GM19463 (cell line): ENCODE measurements at regions not wholly inside any gene's neighbourhood (a gene's known extent, or its start where the extent isn't known, plus 50 kb on each side); places are given as distances from the start of the nearest gene placed in this dataset.

Experiments used
- ATAC-seq: cut with Tn5 transposase; IDR thresholded peaks from one replicate; pipeline ENCODE4 v1.9.1; 2021; ENCODE audit warnings: mild to moderate bottlenecking, moderate library complexity; ENCODE audit not compliant: unreplicated experiment

DNA sequence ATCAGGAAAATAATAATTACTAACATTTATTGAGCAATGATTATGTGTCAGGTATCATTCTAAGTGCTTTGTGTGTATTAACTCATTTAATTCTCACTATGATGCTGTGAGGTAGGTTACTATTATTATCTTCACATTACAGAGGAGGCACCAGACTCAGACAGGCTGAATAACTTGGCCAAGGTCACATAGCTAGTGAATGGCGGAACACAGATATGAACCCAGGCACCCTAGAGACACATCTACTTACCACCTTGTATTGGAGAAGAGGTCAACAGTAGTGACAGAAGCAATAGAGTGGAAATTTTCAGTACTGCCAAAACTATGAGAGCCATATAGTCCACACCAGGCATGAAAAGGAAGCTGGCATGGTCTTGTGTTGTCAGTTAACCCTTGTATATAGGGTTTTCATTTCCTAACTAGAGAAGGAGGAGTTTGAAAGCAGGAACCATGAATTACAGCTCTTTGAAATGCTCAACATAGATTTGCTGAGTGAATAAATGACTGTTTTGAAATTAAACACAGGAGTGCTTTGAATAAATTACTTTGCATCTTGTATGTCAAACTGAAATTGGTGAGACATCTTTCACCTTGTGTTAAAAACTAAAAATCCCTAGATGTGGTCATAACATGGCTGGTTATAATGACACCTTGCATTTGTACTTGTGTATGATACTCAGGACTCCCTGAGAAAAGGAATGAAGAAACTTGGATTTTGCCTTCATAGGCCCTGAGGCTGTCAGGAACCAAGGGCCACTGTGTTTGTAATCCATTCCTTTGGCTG lies 71.8 kb downstream of the RTL9 start:
- no peak for ATAC-seq

DNA sequence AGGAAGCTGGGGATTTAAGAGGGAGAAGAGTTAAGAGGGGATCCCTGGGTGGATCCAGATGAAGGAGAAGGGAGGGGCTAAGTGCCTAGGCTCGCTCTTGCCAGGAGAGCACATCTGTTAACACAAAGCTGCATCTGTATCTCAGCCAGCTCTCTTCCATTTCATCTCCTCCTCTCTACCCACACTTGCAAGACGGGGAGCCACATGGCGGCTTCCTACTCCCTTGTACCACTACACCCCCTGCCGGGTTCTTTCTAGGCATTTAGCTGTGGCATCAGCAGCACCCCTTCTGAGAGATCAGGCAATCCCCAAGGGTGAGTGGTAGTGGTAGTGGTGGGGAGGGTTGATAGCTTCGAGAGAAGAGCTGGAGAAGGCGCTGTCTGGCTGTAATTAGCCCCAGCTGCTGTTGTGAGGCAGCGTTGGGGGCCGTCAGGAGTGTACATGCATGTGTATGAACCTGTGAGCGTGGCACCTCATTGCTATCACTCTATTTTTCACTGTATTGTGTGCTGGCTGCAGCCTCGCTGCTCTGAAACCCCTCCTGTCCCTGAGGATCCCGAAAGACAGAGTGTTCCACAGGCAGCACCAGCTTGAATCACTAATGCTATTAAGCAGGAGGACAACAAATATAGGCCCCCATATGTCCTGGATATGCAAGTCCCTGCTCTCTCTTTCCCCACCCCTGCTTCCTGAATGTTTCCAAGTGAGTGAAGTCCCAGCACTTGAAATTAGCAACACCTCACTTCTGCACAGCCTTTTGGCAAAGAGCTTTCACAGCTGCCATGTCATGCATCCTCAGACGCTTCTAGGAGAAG lies 73.7 kb downstream of the RTL9 start:
- ATAC-seq, result no peak

DNA sequence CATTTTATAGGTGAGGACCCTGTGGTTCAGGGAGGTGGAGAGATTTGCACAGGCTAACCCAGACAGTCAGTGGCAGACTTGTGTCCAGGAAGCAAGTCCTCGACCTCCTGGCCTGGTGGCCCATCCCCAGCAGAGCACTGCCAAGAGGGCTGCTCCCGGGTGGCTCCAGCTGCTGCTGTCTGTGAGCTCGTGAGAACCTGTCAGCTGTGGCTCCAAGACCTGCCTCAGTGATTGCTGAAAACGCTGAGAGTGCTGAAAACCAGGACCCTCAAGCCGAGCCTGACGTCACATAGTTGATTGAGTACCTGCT lies 74.2 kb downstream of the RTL9 start:
- no peak for ATAC-seq

DNA sequence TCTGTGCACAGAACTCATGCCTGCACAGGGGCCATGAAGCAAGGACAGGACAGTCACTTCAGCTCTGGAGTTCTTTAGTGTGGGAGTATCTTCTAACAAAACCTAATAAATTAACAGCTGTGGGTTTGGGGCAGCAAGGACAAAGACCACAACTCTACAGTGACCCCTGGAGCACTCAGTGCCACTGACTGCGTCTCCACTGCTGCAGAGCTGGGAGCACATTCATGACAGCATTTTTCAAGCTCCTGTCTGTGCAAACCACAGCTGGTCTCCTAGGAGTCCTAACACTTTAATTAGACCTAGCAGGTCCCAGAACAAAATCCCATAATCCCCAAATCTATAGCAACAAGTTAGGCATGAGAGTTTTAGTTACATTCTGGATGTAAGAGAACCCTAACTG lies 76.5 kb downstream of the RTL9 start:
- no peak for ATAC-seq

DNA sequence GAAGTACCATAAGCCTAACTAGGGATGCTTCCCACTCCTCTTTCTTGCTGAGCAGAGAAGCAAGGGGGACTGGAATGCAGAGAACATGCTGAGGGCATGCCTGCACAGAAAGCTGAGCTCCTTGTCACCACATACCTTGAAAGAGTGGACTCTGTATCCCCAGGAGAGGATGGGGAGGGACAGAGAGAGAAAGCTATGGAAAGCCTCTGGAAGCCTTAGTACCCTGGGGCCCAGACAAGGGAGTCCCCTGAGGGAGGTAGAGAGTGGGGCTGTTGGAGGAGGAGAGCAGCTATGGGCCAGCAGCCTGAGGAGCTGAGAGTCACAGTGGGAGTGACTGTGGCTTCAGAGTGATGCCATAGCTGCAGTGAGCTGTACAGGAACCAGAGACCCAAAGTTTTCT lies 77.9 kb downstream of the RTL9 start:
- no peak for ATAC-seq

DNA sequence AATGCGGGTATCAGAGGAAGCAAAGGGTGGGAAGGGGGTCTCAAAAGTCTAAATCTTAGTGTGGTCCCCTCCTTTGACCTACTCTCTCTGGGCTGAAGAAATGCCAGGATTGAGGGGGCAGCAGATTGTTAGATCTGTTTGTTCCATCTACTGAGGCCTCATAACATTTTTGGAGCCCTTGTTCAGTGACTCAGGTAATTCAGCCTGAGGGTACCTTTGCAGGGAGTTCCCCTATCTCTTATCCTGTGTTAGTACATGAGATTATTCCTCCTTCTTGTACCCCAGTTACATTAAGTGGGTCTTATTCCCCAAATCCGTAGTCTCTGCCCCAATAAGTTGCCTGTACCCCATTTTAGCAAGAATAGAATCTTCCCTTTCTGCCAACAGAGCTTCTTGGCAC lies 79.0 kb downstream of the RTL9 start:
- ATAC-seq, result no peak

DNA sequence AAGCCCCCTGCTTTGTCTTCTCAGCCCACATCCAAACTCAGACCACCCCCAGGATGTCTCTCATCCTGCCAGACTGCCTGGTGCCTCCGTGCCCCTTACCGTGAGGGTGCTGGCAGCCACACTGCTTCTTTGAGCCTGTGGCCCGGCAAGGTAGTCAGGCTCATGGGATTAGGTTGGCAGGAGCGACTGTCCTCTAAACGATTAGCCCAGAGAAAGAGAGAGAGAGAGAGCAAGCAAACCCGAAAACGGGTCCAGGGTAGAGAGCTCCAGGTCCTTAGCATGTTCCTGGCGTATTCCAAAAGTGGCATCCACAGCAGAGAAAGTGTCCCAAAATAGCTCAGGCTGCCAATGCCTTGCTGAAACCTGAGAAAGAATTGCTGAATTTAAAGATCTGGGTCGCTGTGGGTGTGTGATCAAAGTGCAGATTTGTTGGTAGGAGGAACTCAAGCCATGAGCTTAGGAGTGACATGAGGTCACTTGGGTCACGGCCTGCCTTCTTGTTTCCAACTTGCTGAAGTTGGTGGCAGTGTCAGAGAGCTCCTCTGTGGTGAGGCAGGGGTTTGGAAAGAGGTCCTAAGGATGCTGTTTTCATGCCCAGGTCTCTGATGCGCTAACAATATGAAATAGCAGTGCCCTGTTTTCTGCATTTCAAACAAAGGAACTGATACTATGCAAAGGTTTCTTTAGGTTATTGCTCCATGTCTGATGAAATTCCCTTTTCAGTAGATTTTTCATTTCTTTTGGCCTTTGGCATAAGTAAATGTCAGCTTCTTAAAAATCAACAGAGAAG lies 81.6 kb downstream of the RTL9 start:
- ATAC-seq, result no peak

DNA sequence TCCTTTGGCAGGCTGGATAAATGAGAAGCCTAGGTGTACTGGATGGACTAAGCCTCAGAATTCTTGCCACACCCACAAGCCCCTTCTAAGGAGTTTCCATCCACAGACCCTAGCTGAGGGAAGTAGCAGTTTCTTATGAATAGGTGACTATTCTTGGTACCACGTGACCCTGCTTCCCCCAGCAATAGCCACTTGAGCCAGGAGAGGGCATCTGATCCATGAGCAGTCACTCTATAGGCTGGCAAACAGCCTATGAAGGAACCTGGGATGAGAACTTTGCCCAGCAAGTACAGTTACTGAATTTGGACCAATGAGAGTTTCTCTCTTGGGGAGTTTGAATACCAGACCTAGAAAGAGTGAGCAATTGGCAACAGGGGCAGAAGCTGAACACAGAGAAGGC lies 84.0 kb downstream of the RTL9 start:
- ATAC-seq, result peak; percentile 92

DNA sequence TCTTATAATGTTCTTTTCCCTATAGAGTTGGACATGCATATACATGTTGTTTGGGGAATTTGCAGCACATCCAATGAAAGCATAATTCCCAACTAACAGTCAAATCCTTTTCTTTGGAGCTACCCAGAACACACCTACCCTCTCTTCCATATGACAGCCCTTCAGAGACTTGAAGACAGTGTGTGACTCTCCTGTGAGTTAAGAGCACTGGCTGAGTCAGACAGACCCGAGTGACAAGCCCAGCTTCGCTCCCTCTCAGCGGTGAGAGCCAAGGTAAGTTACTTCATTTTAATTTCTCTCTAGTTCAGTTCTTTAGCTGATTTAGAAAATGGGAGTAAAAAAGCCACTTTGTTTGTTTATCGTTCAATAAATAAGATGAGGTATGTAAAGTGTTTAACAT lies 86.3 kb downstream of the RTL9 start:
- ATAC-seq, result no peak

DNA sequence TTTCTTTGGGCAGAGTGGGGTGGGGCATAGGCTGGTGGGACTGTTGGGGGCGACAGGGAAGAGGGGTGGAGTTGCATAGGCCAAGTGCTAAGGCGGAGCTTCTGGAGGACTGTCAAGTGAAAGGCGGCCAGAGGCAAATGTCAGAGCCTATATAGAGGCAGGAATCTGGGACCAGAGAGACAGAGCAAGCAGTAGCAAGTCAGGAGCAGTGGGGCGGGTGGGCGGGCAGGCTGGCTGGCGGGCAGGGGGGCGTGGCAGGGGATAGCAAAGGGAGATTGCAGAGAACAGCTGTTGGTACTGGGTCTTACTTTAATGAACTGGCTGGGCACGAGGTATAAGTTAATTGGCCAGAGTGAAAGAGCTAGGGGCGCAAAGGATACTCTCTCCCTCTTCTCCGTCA lies 89.8 kb downstream of the RTL9 start:
- no peak for ATAC-seq

DNA sequence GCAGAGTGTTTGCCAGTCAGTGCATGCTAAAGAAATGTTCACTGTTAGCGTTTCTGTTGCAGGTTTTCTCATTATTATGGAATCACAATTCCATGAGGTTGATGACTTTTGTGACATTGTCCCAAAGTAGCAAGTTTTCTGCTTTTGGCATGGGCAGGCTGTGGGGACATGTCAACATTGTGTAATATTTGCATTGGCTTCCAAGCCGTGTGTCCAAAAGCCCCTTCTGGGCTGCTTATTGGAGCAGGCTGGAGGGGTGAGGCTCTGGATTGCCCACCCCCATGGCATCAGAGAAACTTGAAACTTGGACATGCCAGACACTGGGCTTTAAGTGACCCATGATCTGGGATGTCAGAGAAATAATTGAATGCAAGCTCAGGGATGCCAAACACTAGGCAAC lies 90.7 kb downstream of the RTL9 start:
- no peak for ATAC-seq

DNA sequence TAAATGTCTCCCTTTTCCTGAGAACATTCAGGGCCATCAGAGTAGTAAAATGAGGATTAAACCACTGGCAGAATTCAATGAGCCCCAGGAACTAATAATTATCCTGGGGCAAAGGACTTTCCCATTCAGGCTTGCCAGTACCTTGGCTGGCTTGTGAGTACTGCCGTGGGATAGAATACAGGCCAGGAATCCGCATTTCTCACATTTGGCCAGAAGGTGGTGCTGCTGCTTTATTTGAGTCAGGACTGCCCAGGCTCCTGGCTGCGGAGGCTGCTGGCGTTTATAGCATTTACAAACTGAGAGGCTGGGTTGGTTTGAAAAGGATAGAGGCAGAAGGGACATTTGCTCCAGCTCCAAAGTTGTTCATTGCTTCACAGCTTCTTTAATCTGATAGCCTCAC lies 91.4 kb downstream of the RTL9 start:
- peak; percentile 92 for ATAC-seq

DNA sequence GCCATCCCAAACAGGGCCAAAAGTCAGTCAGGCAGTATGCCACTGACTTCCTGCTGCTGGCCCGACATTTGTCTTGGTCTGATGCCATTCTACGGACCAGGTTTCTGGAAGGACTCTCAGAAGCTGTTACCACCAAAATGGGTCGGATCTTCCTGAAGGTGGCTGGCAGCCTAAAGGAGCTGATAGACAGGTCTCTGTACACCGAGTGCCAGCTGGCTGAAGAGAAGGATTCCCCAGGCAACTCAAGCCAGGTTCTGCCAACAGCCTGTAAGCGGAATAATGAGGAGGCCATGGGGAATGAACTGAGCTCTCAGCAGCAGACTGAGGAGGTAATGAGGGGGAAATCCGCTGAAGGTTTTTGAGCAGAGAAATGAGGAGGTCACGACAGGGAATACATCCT lies 95.7 kb downstream of the RTL9 start:
- ATAC-seq, result no peak

DNA sequence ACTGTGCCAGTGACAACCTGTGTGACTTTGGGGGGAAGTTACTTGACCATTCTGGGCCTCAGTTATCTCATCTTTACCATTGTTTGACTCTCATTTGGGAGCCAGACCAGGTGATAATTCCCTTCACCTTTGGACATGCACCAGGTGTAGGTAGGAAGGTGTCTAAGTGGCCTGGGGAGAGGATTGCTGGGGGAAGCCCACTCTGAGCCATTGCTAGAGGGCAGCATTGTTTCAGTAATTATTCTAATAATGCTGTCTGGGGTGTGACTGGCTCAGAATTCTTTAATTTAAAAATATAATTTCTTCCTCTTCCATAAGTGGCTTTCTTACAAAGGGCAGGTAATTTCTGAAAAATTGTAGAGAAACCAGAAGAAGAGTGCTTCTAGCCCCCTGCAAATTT lies 104.3 kb downstream of the RTL9 start:
- no peak for ATAC-seq

DNA sequence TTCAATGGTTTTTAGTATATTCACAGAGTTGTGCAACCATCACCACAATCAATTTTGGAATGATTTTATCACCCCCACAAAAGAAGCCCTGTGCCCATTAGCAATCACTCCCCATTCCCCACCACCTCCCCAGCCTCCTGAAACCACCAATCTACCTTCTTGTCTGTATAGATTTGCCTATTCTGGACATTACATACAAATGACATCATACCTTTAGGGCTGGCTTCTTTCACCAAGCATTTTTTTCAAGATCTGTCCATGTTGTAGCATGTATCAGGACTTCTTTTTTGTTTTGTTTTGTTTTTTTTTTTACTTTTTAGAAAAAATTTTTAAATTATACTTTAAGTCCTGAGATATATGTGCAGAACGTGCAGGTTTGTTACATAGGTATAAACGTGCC lies 108.1 kb downstream of the RTL9 start:
- no peak for ATAC-seq

DNA sequence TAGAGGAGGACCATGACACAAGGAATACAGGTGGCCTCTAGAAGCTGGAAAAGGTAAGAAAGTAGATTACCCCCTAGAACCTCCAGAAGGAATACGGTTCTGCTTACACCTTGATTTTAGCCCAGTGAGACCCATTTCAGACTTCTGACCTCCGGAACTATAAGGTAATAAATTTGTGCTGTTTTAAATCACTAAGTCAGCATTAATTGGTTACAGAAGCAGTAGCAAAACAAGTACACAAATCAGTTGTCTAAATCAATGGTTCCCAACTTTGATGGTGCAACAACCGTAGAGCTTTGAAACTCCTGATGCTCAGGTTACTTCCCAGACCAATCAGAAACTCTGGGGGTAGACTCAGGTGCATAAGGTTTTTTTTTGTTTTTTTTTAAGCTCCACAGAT lies 113.6 kb downstream of the RTL9 start:
- no peak for ATAC-seq

DNA sequence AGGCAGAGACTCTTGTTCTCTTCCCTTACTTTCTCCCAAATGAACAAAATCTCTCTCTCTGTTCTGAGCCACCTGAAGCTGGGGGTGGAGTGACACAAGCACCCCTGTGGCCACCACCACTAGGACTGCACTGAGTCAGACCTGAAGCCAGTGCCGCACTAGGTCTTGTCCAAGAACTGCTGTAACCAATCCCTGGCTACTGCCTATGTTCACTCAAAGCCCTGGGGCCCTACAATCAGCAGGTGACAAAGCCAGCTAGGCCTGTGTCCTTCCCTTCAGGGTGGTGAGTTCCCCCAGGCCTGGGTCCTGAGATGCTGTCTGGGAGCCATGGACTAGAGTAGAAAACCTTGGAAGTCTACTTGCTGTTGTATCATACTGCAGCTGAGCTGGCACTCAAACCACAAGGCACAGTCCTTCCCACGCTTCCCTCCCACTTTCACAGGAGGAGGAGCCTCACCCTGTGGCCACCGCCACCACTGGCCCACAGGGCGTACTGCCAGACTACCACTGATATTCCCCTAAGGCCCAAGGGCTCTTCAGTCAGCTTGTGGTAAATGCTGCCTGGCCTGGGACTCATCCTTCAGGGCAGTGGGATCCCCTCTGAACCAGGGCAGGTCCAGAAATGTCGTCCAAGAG lies 119.1 kb downstream of the RTL9 start:
- no peak for ATAC-seq

DNA sequence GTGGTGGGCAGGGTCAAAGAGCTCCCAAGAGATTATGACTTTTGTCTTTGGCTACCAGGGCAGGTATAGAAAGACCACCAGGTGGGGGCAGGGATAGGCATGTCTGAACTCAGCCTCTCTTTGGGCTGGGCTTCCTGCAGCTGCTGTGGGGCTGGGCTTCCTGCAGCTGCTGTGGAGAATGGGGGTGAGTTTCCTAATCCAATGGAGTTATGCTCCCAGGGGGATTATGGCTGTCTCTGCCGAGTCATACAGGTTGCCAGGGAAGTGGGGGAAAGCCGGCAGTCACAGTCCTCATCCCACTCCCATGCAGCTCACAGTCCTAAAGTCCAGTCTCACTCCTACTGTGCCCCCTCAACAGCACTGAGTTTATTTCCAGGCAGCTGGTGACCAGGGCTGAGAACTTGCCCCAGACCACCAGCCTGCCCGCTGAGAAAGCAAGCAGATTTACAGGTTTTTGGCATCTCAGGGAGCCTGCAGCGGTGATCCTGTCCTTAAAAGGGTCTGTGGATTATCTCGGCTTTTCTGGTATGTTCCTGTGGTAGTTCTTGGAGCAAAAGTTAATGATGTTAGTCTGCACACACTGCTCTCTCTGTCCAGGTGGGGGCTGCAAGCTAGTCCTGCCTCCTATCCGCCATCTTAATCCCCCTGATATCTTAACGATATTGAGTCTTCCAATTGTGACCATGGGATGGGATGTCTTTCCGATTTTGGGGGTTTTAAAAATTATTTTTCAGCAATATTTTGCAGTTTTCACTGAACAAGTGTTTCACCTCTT lies 133.4 kb downstream of the RTL9 start:
- no peak for ATAC-seq

DNA sequence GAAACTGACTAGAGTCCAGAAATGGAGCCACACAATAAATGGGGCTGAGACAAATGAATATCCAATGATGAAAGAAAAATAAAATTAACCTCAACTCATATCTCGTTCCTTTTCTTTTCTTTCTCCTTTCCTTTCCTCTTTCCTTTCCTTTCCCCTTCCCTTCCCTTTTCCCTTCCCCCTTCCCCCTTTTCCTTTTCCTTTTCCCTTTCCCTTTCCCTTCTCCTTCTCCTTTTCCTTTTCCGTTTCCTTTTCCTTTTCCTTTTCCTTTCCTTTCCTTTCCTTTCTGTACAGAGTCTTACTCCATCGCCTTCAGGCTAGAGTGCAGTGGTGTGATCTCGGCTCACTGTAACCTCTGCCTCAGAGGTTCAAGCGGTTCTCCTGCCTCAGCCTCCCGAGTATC lies 146.3 kb downstream of the RTL9 start:
- no peak for ATAC-seq

DNA sequence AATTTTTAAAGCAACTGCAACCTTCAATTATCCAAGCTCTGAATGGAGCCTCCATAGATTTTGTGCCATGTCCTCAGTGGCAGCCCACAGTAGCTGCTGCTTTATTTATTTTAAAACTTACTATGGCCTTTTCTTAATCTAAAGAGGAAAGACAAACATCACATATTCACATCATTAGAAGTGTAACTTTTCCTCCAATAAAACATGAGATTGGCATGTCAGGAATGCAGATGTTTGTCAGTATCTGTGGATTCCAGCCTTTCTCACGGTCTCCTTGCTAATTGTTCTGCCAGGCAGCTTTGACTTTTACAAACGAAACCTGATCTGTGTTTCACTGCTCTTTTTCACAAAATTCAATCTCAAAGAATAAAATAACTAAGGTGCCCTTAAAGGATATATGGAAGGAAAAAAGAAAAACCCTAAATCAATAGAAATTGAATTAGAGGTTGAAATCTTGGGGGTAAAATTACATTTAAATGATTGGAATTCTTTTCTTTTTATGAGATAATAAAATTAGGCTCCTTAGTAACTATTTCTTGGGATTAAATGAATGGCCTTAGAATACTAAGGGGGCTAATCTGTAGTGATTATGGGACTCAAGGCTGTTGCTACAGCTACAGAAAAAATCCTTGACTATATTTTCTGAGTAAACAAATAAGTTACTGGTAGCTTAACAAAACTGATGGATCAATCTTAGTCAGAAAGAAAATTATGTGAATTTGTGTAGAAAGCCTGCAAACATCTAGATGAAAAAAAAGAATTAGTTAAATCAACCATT lies 151.3 kb downstream of the RTL9 start:
- ATAC-seq, result no peak
